Anterior cingulate cortex (tissue), 58 donors: ENCODE measurements at regions not wholly inside any gene's neighbourhood (a gene's known extent, or its start where the extent isn't known, plus 50 kb on each side); places are given as distances from the start of the nearest gene placed in this dataset.

Experiments
- DNase-seq, 58 donors: peaks; one replicate each; lab custom pipeline; 2025; lab: John Stamatoyannopoulos, UW

DNA sequence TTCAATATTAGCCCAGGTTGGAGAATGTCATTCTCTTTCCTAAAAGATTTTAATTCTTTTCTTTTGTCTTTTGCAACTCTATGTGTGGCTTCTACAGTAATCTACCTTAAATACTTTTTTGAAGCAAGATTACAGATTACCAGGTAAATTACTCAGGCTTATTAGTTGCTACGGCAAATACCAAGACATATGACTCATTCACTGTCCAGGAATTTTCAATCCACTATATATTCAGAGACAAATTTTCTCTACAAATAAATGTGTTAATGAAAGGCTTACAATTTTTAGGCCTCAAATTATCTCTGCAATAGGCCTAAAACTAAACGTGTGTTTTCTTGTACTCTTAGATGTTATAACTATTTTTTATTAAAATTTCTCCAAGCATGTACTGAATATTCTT lies 631.3 kb downstream of the DIAPH3 start:
- no peak for DNase-seq

DNA sequence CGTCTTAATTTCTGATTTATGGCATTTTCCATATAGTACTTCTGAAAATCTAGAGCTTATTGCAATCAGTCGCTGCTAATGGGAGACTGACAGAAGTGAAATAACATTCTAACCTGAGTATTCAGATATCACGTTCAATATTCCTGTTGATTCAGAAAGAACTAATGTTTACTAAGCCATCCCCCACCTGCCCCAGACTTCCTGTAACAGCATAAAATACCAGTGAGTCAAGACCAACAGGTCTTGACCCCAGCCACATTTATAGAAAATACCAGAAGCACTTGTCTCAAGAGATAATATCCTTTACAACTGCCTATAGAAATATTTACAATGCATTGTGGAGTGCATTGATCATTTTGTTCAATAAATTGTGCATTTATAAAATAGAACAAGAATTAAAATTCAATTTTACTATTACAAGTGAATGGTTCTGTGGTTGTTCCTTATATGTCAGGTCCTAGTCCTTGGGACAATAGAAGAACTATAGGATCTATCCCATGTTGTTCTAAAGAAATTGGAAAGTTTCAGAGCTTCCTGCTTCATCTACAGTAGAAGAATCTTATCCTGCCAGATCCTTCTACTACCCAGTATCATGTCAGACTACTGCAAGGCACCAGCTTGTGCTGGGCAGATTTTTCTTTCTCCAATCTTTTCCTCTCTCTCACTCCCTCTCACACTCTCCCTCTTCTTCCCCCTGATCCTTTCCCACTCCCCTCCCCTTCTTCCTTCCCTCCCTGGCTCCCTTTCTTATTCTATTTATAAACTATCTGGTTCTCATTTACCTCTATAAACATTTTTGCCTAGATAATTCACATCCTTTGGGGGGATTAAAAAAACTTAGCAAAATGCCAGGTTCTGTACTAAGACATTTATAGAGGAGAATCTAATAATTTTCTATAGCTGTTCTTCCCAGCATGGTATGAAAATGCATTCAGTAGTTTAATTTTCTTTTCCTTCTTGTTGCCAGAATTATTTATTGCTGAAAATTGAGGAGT lies 629.9 kb downstream of the DIAPH3 start:
- DNase-seq, result no peak

DNA sequence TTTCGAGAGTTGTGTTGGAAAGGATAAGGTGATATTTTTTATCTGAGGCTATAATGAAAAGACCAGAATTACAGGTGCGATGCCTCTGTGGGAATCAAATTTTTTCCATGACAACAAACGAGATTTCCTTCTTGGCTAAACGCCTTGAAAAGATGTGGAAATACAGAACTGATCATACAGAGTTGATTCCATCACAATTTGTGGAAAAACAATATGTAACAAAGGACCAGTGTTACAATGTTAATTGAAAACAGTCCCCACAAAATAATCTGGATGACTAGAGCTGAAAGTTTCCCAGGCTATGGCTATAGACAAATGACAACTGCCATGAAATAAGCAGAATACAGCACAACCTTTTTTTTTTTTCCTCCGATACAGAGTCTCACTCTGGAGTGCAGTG lies 628.9 kb downstream of the DIAPH3 start:
- DNase-seq, result no peak

DNA sequence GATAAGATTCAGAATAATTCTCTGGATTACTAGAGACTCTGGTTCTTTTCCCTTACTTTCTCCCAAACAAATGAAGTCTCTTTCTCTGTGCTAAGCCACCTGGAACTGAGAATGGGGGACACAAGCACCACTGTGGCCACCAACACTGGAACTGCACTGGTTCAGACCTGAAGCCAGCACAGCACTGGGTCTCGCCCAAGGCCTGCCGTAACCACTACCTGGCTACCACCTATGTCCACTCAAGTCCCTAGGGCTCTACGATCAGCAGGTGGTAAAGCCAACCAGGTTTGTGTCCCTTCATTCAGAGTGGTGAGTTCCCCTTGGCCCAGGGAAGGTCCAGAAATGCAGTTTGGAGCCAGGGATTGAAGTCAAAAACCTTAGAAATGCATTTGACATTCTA lies 626.2 kb downstream of the DIAPH3 start:
- no peak for DNase-seq

DNA sequence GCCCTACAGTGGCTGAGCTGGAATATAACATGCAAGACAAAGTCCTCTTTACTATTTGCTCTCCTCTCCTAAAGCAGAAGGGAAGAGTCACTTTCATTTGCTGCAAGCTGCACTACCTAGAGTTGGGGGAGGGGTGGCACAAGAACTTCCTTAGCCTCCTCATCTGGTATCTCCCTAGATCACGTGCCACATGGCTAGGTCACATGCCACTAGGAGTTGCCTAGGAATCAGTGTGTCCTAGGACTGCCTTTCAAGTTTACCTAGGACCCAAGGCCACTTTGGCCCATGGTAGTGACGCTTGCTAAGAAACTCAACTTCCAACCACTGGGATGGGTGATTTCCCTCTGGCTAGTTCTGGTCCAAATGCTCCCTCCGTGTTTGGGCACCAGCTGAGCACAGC lies 625.2 kb downstream of the DIAPH3 start:
- DNase-seq, result no peak

GRCh38 chr13:59542303-59542702 lies 621.4 kb downstream of the DIAPH3 start:
- DNase-seq, result no peak

- DNase-seq, result no peak
These were observed 620.3 kb downstream of the DIAPH3 start for GRCh38 chr13:59543418-59543817.

DNA sequence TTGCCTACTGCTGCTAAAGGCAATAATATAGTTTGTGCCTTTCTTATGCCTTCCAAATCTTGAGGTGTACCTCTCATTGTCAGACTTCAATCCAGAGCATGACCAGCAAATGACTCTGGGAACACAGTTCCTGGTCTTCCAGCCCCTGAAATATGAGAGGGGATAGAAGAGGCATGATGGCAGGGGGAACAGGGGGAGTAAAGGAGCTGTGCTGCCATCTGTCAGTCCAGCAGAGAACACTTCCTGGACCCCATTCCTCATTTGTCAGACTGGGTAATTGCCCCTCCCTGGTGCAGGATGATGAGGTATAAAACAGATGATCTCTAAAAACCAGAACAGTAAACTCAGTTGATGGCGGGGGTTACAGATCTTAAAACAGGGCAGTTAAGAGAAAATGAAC lies 618.7 kb downstream of the DIAPH3 start:
- no peak for DNase-seq

GRCh38 chr13:59546178-59546577 lies 617.5 kb downstream of the DIAPH3 start:
- DNase-seq, result no peak

- no peak for DNase-seq
These were observed 615.8 kb downstream of the DIAPH3 start for GRCh38 chr13:59547950-59548349.

DNA sequence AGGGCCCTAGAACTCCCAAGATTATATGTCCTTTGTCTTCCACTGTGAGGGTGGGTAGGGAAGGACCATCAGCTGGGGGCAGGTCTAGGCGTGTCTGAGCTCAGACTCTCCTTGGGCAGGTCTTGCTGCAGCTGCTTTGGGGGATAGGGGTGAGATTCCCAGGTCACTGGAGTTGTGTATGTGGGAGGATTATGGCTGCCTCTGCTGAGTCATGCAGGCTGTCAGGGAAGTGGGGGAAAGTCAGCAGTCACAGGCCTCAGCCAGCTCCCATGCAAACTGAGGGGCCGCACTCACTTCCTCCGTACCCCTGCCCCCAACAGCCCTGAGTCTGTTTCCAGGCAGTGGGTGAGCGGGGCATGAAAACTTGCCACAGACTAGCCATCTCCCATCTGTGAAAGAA lies 600.8 kb downstream of the DIAPH3 start:
- no peak for DNase-seq

DNA sequence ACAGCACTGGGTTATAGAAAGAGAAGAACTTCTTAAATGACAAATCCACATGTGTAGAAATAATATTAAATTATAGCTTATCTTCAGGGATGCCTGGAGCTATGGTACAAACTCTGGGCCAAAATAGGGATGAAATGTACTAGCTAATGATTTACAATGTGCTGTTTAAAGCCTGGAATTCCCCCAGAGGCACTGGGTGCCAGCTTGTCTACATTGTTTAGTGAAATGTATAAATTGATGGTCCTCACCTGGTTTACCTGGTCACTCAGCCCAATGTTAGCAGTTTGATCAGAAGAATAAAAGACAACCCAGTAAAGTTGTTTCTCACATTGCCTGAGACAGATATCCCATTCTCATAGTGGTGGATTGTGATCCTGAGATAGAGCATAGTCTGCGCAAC lies 597.2 kb downstream of the DIAPH3 start:
- no peak for DNase-seq

DNA sequence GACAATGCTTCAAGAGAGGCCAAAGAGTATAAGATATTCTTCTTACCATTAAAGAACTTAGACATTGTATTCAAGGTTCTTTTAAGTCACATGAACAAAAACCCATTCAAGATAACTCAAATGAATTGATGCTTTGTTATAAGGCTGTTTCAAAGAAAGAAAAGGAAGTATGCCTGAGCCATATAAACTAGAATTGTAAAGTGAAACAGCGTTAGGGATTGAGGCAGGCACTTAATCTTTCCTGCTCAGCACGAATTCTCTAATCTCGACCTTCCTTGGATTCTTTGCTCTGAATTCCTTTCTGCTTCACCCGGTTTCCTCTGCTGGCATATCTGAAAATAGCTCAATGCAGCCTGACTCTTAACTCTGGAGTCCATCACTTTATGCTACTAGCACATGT lies 595.4 kb downstream of the DIAPH3 start:
- DNase-seq, result no peak

GRCh38 chr13:59570204-59570603 lies 593.5 kb downstream of the DIAPH3 start:
- no peak for DNase-seq

- DNase-seq, result no peak
These were observed 579.6 kb downstream of the DIAPH3 start for GRCh38 chr13:59584101-59584500.

DNA sequence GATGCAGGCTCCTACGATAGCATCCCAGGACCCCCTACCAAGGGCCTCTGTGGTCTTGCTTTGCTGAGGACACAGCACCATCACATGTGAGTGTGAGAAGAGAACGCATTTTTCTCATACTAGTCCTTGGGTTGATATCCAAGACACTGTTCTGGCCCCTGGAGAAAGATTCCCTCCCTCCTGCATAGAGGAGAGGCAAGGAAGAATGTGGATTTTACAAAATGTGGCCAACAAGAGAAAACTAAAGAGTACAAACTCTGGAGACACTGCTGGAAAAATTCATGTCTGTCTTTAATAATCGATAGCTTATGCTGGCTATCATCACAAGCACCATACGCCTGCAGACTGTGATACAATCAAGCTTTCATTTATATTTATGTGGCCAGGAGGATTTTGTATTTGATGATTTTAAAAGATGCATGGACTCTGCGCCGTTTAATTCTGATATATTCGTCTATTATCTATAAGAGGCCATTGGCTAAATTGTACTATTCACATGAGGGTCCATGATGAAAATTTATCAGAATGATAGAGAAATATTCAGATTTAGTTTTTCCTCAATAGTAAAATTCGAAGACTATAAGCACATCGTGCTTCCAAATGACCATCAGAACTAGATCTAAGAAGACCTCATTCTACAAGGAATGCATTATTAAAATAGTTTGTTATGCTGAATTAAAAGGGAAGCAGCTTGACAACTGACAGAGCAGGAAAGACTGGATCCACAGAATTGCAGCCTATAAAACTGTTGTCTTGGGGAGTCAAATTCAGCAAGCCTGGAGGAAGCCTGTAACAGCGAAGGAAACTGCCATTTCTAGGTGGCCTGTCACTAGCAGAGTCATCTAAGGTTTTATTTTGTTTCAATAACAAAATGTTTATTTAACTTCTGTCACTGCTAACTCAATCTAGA lies 578.7 kb downstream of the DIAPH3 start:
- DNase-seq, result no peak

GRCh38 chr13:59587030-59587429 lies 576.7 kb downstream of the DIAPH3 start:
- no peak for DNase-seq

DNA sequence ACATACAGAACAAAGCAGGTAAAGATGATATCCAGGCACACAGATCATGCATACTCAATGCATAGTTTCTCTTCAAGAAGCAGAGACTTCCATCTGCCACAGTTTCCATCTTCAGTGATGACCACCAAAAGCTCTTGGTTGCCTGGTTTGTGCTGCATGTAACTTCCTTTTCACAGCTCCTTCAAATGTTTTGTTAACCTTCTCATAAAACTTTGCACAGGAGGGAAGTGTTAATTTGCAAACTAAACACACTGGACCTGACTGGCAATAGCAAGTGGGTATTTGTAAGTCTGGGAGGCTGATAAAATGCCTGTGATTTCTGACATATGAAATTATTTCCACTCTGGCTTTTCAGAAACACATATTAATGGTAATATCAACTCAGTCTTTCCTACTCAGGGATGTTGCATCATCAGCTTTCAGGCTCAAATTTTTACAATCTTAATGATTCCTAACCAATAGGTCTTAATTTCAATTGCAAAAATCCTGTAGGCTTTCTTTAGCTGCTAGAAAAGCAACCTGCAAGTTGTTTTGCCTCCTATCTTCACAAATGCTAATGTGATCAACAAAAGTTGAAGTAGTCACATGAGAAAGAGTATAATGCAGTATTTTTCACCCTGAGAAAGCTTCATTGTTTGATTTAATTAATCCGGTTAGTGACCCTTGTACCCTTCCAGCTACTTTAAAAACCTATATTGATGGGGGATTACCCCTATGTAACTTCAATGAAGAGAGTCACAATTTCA lies 575.6 kb downstream of the DIAPH3 start:
- DNase-seq, result no peak

DNA sequence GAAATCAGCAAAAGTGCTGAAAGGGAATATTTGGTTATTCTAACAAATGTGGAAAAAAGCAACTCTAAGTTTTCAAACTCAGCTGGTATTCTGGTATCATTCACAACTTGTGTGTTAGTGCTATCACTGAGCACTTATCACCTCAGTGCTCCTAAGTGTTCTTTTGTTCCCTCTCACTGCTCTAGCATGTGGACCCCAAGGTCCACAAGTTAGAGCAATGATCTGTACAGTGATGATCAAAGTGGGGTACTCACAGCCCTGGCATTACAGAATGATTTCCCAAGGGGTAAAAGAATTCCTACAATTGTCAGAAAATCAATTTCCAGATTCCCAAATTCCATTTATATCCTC lies 575.0 kb downstream of the DIAPH3 start:
- DNase-seq, result no peak

- no peak for DNase-seq
These were observed 561.7 kb downstream of the DIAPH3 start for GRCh38 chr13:59601993-59602392.

DNA sequence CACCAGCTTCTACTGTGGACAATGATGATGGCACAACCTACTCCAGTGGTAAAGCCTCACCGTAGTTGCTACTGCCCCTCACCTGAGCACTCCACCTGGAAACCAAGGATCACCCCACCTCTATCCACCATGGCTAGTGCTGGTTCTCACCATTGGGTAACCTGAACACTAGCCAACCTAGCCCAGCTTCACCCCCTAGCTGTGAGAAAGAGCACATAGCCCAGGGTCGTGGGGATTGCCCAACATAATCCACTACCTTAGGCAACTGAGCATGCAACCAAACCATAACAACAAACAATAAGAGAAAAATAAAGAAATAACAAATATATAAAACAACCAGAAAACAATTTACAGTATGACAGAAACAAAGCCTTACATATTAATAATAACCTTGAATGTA lies 560.1 kb downstream of the DIAPH3 start:
- DNase-seq, result no peak
